ENCODE measurements at regions not wholly inside any gene's neighbourhood (a gene's known extent, or its start where the extent isn't known, plus 50 kb on each side); places are given as distances from the start of the nearest gene placed in this dataset.

DNA sequence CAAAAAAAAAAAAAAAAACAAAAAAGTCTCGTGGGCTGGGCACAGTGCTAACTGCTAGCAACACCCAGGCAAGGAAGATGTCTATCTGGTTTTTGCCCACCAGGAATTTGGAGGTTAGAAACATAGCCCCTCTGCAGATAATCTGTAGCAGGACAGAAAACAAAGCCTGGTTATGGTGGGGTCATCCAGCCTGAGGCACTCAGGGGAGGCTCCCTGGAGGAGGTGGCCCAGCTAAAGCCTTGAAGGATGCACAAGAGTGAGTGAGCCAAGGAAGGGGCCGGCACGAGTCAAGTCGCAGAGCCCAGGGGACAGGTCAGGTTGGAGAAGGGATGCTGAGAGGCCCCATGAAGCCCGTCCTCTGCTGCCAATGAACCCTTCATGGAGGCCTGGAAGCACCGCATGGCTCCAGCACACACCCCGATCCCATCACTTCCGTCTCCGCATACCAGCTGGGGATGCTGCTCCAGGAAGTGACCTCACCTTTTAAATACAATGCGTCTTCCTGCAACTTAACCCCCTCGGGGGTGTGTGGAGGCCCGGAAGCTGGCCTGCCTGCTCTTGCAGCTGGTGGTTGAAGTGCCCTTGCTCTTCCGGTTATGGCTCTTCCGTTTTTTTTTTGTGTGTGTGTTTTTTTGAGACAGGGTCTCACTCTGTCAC is 86.5 kb downstream of the ENGASE start:
- TF ChIP-seq POLR2A (IDR thresholded peaks at IDR 0.05) (no peak), CTCF (IDR thresholded peaks at IDR 0.05) (no peak)

All from breast epithelium (tissue), 3 donors.